Right atrium auricular region (tissue), 2 donors: ENCODE measurements at regions not wholly inside any gene's neighbourhood (a gene's known extent, or its start where the extent isn't known, plus 50 kb on each side); places are given as distances from the start of the nearest gene placed in this dataset.

ENCODE experiments used
- DNase-seq: peaks from one replicate; pipeline ENCODE4 v3.0.0-alpha.2; 2019; ENCODE audit warnings: low spot score
- H3K27ac ChIP-seq, 2 donors: fragments of 200-600 bp; sonication (generic); 1 replicate in 1 of 2; 2 replicates in 1 of 2; pipeline ENCODE4 v1.5.1; 2016 to 2019
- H3K27me3 ChIP-seq, 2 donors: fragments of 200-600 bp; sonication (generic); one replicate each; pipeline versions ENCODE4 v1.5.1 to v1.6.0; 2017 to 2019
- H3K36me3 ChIP-seq: fragments of 200-600 bp; sonication (generic); one replicate; pipeline ENCODE4 v1.5.1; 2016
- H3K4me1 ChIP-seq, 2 donors: fragments of 200-600 bp; sonication (generic); one replicate each; pipeline versions ENCODE4 v1.5.1 to v1.6.0; 2017 to 2019
- H3K4me3 ChIP-seq, 2 donors: fragments of 200-600 bp; sonication (generic); 1 replicate in 1 of 2; 2 replicates in 1 of 2; pipeline ENCODE4 v1.5.1; 2017 to 2019; ENCODE audit warnings: mild to moderate bottlenecking in 1 of 2, moderate library complexity in 1 of 2
- H3K9me3 ChIP-seq, 2 donors: fragments of 200-600 bp; sonication (generic); one replicate each; pipeline ENCODE4 v1.5.1; 2019
- CTCF ChIP-seq, 2 donors: fragments of 200-600 bp; sonication (generic); IDR thresholded peaks; one replicate each; pipeline ENCODE4 v1.5.1; 2019; ENCODE audit warnings: antibody characterized with exemption in 2 of 2

GRCh38 chr3:117455782-117456181 lies 746.2 kb downstream of the TUSC7 start:
- no peak overlapping the region for H3K4me3 ChIP-seq
- no peak for TF ChIP-seq CTCF (IDR thresholded peaks at IDR 0.05)
- H3K36me3 ChIP-seq: no peaks in the 10 kb centered on the region
- no peaks in the 10 kb centered on the region for H3K27me3 ChIP-seq
- no peaks in the 10 kb centered on the region for H3K9me3 ChIP-seq
- H3K4me1 ChIP-seq: no peaks in the 10 kb centered on the region
- no peak for DNase-seq
- no peak overlapping the region for H3K27ac ChIP-seq

- Histone ChIP-seq H3K4me1 (no peaks in the 10 kb centered on the region), H3K9me3 (no peaks in the 10 kb centered on the region), H3K27ac (no peak overlapping the region), H3K27me3 (no peaks in the 10 kb centered on the region), H3K4me3 (no peak overlapping the region), H3K36me3 (no peaks in the 10 kb centered on the region)
- no peak for TF ChIP-seq CTCF (IDR thresholded peaks at IDR 0.05)
- DNase-seq: no peak
Measured at GRCh38 chr3:117463276-117464115, 753.9 kb downstream of the TUSC7 start.

- no peaks in the 10 kb centered on the region for H3K4me1 ChIP-seq
- TF ChIP-seq CTCF (IDR thresholded peaks at IDR 0.05): no peak
- DNase-seq: no peak
- H3K36me3 ChIP-seq: no peaks in the 10 kb centered on the region
- no peaks in the 10 kb centered on the region for H3K27me3 ChIP-seq
- H3K27ac ChIP-seq: no peak overlapping the region
- H3K9me3 ChIP-seq: no peaks in the 10 kb centered on the region
- no peak overlapping the region for H3K4me3 ChIP-seq
Measured at GRCh38 chr3:117471831-117472230, 762.3 kb downstream of the TUSC7 start.

- no peak overlapping the region for H3K27ac ChIP-seq
- no peak for TF ChIP-seq CTCF (IDR thresholded peaks at IDR 0.05)
- no peak for DNase-seq
- H3K27me3 ChIP-seq: no peaks in the 10 kb centered on the region
- H3K4me3 ChIP-seq: no peak overlapping the region
- H3K36me3 ChIP-seq: no peaks in the 10 kb centered on the region
- H3K9me3 ChIP-seq: no peaks in the 10 kb centered on the region
- H3K4me1 ChIP-seq: no peaks in the 10 kb centered on the region
Measured at GRCh38 chr3:117473981-117474538, 764.5 kb downstream of the TUSC7 start.

GRCh38 chr3:117476572-117476971 lies 767.0 kb downstream of the TUSC7 start:
- no peaks in the 10 kb centered on the region for H3K4me1 ChIP-seq
- no peak overlapping the region for H3K4me3 ChIP-seq
- H3K27ac ChIP-seq: no peak overlapping the region
- no peaks in the 10 kb centered on the region for H3K9me3 ChIP-seq
- no peak for TF ChIP-seq CTCF (IDR thresholded peaks at IDR 0.05)
- no peaks in the 10 kb centered on the region for H3K36me3 ChIP-seq
- H3K27me3 ChIP-seq: no peaks in the 10 kb centered on the region
- DNase-seq: no peak
